ENCODE measurements at regions not wholly inside any gene's neighbourhood (a gene's known extent, or its start where the extent isn't known, plus 50 kb on each side); places are given as distances from the start of the nearest gene placed in this dataset.
"Not testable (repeated sequence)": the region's sequence is repeated elsewhere in the genome, so short reads cannot be mapped to it uniquely, and the experiment has no call there.

DNA sequence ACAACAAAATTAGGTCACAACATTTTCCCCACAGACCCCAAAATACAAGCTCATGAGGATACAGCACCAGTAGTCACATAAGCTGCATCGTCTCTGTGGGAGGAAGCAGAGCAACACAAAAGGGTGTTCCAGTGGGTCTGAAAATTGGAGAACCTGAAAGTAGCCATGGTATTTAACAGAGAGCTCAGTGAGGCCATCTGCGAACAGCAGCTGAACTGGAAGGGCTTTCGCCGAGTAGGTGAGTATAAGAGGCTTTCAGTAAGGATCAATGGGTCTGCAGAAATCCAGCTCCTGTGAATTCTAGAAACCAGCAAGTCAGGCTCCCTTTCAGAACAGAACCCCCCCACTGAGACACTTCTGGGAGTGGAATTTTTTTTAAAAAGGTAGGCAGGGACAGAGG, 120.0 kb upstream of the RREB1 start:
- Histone ChIP-seq H3K27me3 (replicated peaks; ENCODE audit: control insufficient read depth, insufficient read depth, low read length) (no peaks in the 10 kb centered on the region), H3K4me3 (replicated peaks; ENCODE audit: low read depth, low read length) (no peak overlapping the region), H3K36me3 (ENCODE audit: control insufficient read depth, insufficient read depth, low read length) (no peaks in the 10 kb centered on the region)
- DNase-seq (ENCODE audit: extremely low read depth, insufficient read length), result no peak
- TF ChIP-seq, protein P1, sequence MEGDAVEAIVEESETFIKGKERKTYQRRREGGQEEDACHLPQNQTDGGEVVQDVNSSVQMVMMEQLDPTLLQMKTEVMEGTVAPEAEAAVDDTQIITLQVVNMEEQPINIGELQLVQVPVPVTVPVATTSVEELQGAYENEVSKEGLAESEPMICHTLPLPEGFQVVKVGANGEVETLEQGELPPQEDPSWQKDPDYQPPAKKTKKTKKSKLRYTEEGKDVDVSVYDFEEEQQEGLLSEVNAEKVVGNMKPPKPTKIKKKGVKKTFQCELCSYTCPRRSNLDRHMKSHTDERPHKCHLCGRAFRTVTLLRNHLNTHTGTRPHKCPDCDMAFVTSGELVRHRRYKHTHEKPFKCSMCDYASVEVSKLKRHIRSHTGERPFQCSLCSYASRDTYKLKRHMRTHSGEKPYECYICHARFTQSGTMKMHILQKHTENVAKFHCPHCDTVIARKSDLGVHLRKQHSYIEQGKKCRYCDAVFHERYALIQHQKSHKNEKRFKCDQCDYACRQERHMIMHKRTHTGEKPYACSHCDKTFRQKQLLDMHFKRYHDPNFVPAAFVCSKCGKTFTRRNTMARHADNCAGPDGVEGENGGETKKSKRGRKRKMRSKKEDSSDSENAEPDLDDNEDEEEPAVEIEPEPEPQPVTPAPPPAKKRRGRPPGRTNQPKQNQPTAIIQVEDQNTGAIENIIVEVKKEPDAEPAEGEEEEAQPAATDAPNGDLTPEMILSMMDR (IDR thresholded peaks at IDR 0.05; ENCODE audit: insufficient read depth, low read length, poor library complexity, severe bottlenecking), result no peak

DNA sequence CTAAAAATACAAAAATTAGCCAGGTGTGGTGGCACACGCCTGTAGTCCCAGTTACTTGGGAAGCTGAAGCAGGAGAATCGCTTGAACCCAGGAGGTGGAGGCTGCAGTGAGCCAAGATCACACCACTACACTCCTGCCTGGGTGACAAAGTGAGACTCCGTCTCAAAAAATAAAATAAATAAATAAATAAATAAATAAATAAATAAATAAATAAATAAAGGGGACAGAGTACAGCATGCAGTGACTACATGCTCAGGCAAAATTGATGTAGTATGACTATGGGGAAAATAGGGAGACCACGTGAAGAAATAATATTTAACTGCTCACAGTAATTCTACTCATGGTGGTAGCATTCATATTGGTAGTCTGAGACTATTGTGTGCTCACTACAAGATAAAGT, 117.7 kb upstream of the RREB1 start:
- DNase-seq (ENCODE audit: extremely low read depth, insufficient read length); H3K4me3 ChIP-seq (replicated peaks; ENCODE audit: low read depth, low read length); H3K36me3 ChIP-seq (ENCODE audit: control insufficient read depth, insufficient read depth, low read length); H3K27me3 ChIP-seq (replicated peaks; ENCODE audit: control insufficient read depth, insufficient read depth, low read length): not testable (repeated sequence)

DNA sequence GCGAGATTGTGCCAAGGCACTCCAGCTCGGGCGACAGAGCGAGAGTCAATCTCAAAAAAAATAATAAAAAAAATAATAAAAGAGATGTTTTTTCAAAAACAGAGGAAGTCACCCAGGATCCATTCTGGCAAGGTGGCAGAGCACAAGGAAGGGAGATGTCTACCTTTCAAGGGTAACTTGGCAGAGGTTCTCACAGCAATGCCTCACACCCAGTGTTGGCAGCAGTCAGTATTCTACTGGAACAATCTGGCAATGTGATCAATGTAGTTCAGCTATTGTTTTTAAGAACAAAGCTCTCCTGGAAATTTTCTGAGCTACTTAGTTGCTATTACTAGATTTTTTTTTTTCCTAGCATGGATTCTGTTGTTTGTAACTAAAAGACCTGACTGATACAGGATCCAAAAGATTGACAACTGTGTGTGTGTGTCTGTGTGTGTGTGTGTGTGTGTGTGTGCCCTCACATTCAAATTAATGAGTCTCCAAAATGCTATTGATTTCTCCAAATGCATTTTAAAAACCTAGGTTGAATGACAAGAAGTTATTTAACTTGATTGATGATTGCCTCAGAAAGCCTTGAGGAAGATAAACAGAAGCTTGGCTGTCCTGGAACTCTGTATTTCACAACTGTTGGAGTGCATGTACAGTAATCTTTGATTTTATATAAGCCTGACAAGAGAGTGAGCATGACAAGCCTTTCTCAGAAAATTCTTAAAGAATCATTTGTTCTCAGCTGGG, 114.1 kb upstream of the RREB1 start:
- no peak for DNase-seq (ENCODE audit: extremely low read depth, insufficient read length)
- Histone ChIP-seq H3K27me3 (replicated peaks; ENCODE audit: control insufficient read depth, insufficient read depth, low read length) (no peaks in the 10 kb centered on the region), H3K36me3 (ENCODE audit: control insufficient read depth, insufficient read depth, low read length) (no peaks in the 10 kb centered on the region), H3K4me3 (replicated peaks; ENCODE audit: low read depth, low read length) (no peak overlapping the region)
- TF ChIP-seq, protein P1 (IDR thresholded peaks at IDR 0.05; ENCODE audit: insufficient read depth, low read length, poor library complexity, severe bottlenecking), result no peak

DNA sequence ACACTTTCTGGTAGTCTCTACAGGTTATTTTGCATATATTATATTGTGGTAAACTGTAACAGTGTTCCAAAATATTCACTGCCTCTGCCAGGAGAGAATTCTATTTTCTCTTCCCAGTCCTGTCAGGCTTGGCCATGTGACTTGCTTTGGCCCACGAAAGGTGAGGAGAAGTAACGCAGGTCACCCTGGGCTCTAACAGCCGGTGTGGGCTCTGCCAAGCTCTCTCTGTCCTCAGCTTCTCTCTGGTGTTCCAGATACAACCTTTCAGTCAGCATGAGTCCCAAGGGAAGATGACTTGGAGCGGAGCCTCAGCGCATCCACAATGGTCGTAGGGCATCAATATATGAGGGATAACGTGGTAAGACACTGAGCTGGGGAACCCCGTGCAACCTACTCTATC, 113.0 kb upstream of the RREB1 start:
- Histone ChIP-seq H3K36me3 (ENCODE audit: control insufficient read depth, insufficient read depth, low read length) (no peaks in the 10 kb centered on the region), H3K4me3 (replicated peaks; ENCODE audit: low read depth, low read length) (no peak overlapping the region), H3K27me3 (replicated peaks; ENCODE audit: control insufficient read depth, insufficient read depth, low read length) (no peaks in the 10 kb centered on the region)
- DNase-seq (ENCODE audit: extremely low read depth, insufficient read length), result no peak
- TF ChIP-seq, protein P1 (IDR thresholded peaks at IDR 0.05; ENCODE audit: insufficient read depth, low read length, poor library complexity, severe bottlenecking), result no peak

DNA sequence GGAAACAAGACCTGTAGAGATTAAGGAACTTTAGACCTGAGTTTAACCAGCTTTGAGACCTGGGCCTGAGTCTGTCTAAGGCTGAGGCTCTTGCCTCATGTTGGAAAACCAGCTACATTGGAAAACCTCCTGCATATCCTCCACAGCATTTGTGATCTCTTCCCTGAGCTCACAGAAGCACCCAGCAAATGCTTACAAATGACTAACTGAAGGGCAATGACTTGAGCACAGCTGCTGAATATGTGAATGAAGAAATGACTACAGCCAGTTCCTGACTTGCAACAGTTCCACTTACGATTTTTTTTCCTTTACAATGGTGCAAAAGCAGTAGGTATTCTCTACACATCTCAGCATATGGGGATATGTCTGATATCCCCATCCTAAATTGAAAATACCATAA, 112.4 kb upstream of the RREB1 start:
- DNase-seq (ENCODE audit: extremely low read depth, insufficient read length), result no peak
- TF ChIP-seq, protein P1 (IDR thresholded peaks at IDR 0.05; ENCODE audit: insufficient read depth, low read length, poor library complexity, severe bottlenecking), result no peak
- no peaks in the 10 kb centered on the region for H3K36me3 ChIP-seq (ENCODE audit: control insufficient read depth, insufficient read depth, low read length)

DNA sequence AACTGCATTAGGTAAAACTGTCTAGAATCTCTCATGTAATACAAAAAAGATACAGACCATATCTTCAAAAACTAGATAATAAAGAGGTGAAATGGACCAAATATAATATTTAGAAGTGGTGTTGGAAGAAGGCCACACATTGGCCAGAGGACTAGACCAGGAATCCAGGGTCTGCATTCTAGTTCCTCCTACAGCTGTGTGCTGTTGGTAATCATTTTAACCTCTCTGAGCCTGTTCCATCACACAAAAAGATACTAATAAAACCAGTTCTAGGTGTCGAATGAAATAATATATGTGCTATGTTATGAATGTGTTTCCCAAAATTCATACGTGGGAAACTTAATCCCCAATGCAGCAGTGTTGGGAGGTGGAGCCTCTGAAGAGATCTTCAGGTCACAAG, 111.6 kb upstream of the RREB1 start:
- no peak for DNase-seq (ENCODE audit: extremely low read depth, insufficient read length)
- no peaks in the 10 kb centered on the region for H3K36me3 ChIP-seq (ENCODE audit: control insufficient read depth, insufficient read depth, low read length)
- no peak overlapping the region for H3K4me3 ChIP-seq (replicated peaks; ENCODE audit: low read depth, low read length)
- TF ChIP-seq, protein P1 (IDR thresholded peaks at IDR 0.05; ENCODE audit: insufficient read depth, low read length, poor library complexity, severe bottlenecking), result no peak
- H3K27me3 ChIP-seq (replicated peaks; ENCODE audit: control insufficient read depth, insufficient read depth, low read length), result no peaks in the 10 kb centered on the region

More for the DNA sequence above, 112.4 kb upstream of the RREB1 start:
- H3K27me3 ChIP-seq (replicated peaks; ENCODE audit: control insufficient read depth, insufficient read depth, low read length), result no peaks in the 10 kb centered on the region
- H3K4me3 ChIP-seq (replicated peaks; ENCODE audit: low read depth, low read length), result no peak overlapping the region
